Kidney (tissue), 13 donors: ENCODE measurements at regions not wholly inside any gene's neighbourhood (a gene's known extent, or its start where the extent isn't known, plus 50 kb on each side); places are given as distances from the start of the nearest gene placed in this dataset.

Experiments used
- DNase-seq, 5 donors: peaks; one replicate each; pipeline ENCODE4 v3.0.0-alpha.2; 2013 to 2020
- FAIRE-seq: peaks from 2 replicates; lab custom pipeline; 2012; peaks lifted over from hg19 to GRCh38; lab: Jason Lieb, UNC
- H3K27ac ChIP-seq, 2 donors: one replicate each; pipeline ENCODE4 v1.7.0; 2013; ENCODE audit warnings: low read depth in 2 of 2, low read length in 2 of 2, inconsistent platforms in 1 of 2
- H3K27me3 ChIP-seq: one replicate; pipeline ENCODE4 v1.7.1; 2013; ENCODE audit warnings: low read length, inconsistent platforms; ENCODE audit not compliant: control insufficient read depth, insufficient read depth
- H3K36me3 ChIP-seq, 3 donors: one replicate each; pipeline versions ENCODE4 v1.7.0 to v1.7.1; 2013; ENCODE audit warnings: low read length in 3 of 3, control low read depth in 1 of 3, inconsistent platforms in 1 of 3; ENCODE audit not compliant: insufficient read depth in 3 of 3, control insufficient read depth in 2 of 3
- H3K4me1 ChIP-seq, 3 donors: one replicate each; pipeline versions ENCODE4 v1.7.0 to v1.7.1; 2013; ENCODE audit warnings: low read length in 3 of 3, inconsistent platforms in 1 of 3, low read depth in 1 of 3; ENCODE audit not compliant: control insufficient read depth in 2 of 3, insufficient read depth in 2 of 3
- H3K4me3 ChIP-seq, 3 donors: one replicate each; pipeline versions ENCODE4 v1.7.0 to v1.8.1; 2013; ENCODE audit warnings: low read length in 3 of 3, control low read depth in 1 of 3, inconsistent platforms in 1 of 3
- H3K9ac ChIP-seq, 3 donors: one replicate each; pipeline versions ENCODE4 v1.7.0 to v1.7.1; 2013; ENCODE audit warnings: low read length in 3 of 3, control low read depth in 1 of 3, inconsistent platforms in 1 of 3
- H3K9me3 ChIP-seq, 3 donors: one replicate each; pipeline versions ENCODE4 v1.7.0 to v1.7.1; 2013; ENCODE audit warnings: low read length in 3 of 3, control low read depth in 1 of 3, inconsistent platforms in 1 of 3; ENCODE audit not compliant: control insufficient read depth in 2 of 3, insufficient read depth in 1 of 3
- CTCF ChIP-seq: IDR thresholded peaks from 3 replicates; pipeline ENCODE4 v1.5.1; 2012; ENCODE audit warnings: mild to moderate bottlenecking, moderate library complexity, borderline replicate concordance; ENCODE audit not compliant: insufficient read depth; ENCODE audit errors: extremely low read depth
- intact Hi-C: fragments of 100-400 bp; cut with DNase I; formaldehyde crosslinking; loops from one replicate; pipeline ENCODE4 v1.11.1; 2022
- donor health status: control.
- donor health status: control.
- donor health status: control.
- donor health status: control.
- donor health status: control.
- donor health status: DM: yes; HTN: yes; CAD: no.
- donor health status: Normal renal cell carcinoma (clear cell type).

- Histone ChIP-seq H3K4me3 (no peak overlapping the region), H3K4me1 (no peaks in the 10 kb centered on the region), H3K27ac (no peak overlapping the region), H3K9me3 (no peaks in the 10 kb centered on the region), H3K27me3 (no peaks in the 10 kb centered on the region), H3K9ac (no peak overlapping the region), H3K36me3 (no peaks in the 10 kb centered on the region)
- no peak for FAIRE-seq
- intact Hi-C loops = no loop called here
- no peak for TF ChIP-seq CTCF
- DNase-seq = no peak
Measured at GRCh38 chr1:63063367-63063766, 259.0 kb upstream of the FOXD3 start.

- no peak overlapping the region for H3K4me3 ChIP-seq
- H3K27ac ChIP-seq = no peak overlapping the region
- DNase-seq = no peak
- H3K4me1 ChIP-seq = no peaks in the 10 kb centered on the region
- no peak overlapping the region for H3K9ac ChIP-seq
- intact Hi-C loops = no loop called here
- no peaks in the 10 kb centered on the region for H3K27me3 ChIP-seq
- no peak for TF ChIP-seq CTCF
- H3K9me3 ChIP-seq = no peaks in the 10 kb centered on the region
- no peaks in the 10 kb centered on the region for H3K36me3 ChIP-seq
- no peak for FAIRE-seq
Measured at GRCh38 chr1:63064135-63064534, 258.2 kb upstream of the FOXD3 start.

GRCh38 chr1:63068626-63069025, 253.7 kb upstream of the FOXD3 start:
- H3K4me1 ChIP-seq = no peaks in the 10 kb centered on the region
- H3K4me3 ChIP-seq = no peak overlapping the region
- H3K9ac ChIP-seq = no peak overlapping the region
- peaks cover 2% of the 10 kb centered on the region for H3K27me3 ChIP-seq
- intact Hi-C loops = no loop called here
- no peaks in the 10 kb centered on the region for H3K36me3 ChIP-seq
- DNase-seq = no peak
- no peak for TF ChIP-seq CTCF
- no peak for FAIRE-seq
- no peak overlapping the region for H3K27ac ChIP-seq
- no peaks in the 10 kb centered on the region for H3K9me3 ChIP-seq

DNA sequence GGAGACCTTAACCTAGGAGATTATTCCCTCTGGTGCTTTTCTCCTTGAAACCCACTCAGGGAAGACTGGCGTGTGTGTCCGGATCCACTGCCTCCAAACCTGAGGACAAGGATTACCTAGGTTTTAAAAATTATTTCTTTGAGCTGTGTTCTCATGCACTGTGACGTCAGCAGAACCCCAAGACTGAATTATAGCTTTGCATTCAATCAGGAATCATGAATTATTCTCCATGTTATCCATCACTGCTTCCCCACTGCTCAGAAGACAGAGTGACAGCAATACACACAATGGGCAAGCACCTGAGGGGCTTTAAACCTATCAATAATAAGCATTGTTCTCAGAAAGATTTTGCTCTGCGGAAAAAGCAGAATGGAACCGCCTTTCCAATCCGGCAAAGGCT, 253.2 kb upstream of the FOXD3 start:
- Histone ChIP-seq H3K4me3 (no peak overlapping the region), H3K27ac (no peak overlapping the region), H3K36me3 (no peaks in the 10 kb centered on the region), H3K27me3 (peaks cover 2% of the 10 kb centered on the region), H3K9ac (no peak overlapping the region), H3K4me1 (no peaks in the 10 kb centered on the region), H3K9me3 (no peaks in the 10 kb centered on the region)
- TF ChIP-seq CTCF = no peak
- intact Hi-C loops = no loop called here
- FAIRE-seq = no peak
- DNase-seq = no peak
